Panc1 (cell line): ENCODE measurements at regions not wholly inside any gene's neighbourhood (a gene's known extent, or its start where the extent isn't known, plus 50 kb on each side); places are given as distances from the start of the nearest gene placed in this dataset.

Experiments used
- CTCF ChIP-seq: fragments of 450-650 bp; IDR thresholded peaks from 2 replicates; pipeline ENCODE4 v1.5.1; 2017; ENCODE audit warnings: mild to moderate bottlenecking
- POLR2AphosphoS5 ChIP-seq: IDR thresholded peaks from 2 replicates; pipeline ENCODE4 v1.6.1; 2012; ENCODE audit warnings: mild to moderate bottlenecking, low read depth, low read length, moderate library complexity
- REST ChIP-seq, 2 experiments: IDR thresholded peaks; 2 replicates each; pipeline ENCODE4 v1.6.1; 2011 to 2012; ENCODE audit warnings: low read depth in 2 of 2, control low read depth in 1 of 2, low read length in 1 of 2, mild to moderate bottlenecking in 1 of 2, moderate library complexity in 1 of 2; ENCODE audit not compliant: insufficient read depth in 1 of 2
- SIN3A ChIP-seq: IDR thresholded peaks from 2 replicates; pipeline ENCODE4 v1.6.1; 2012; ENCODE audit warnings: low read depth, mild to moderate bottlenecking, low read length, moderate library complexity, borderline replicate concordance; ENCODE audit not compliant: insufficient read depth

GRCh38 chr22:22139364-22139763 is 105.2 kb upstream of the VPREB1 start:
- TF ChIP-seq SIN3A: no peak
- no peak for TF ChIP-seq POLR2AphosphoS5
- no peak for TF ChIP-seq CTCF
- TF ChIP-seq REST (IDR thresholded peaks at IDR 0.05; ENCODE audit: insufficient read depth in 1 of 2, low read depth in 2 of 2, low read length in 1 of 2): no peak
